NCI-H82 treated with DMSO at 0.1 percent for 48 hours (cell line): ENCODE measurements at regions not wholly inside any gene's neighbourhood (a gene's known extent, or its start where the extent isn't known, plus 50 kb on each side); places are given as distances from the start of the nearest gene placed in this dataset.
A peak's percentile ranks its signal among the peaks of the same experiment; 100 is the strongest.
"Not testable (repeated sequence)": the region's sequence is repeated elsewhere in the genome, so short reads cannot be mapped to it uniquely, and the experiment has no call there.

Experiments used
- DNase-seq: peaks from one replicate; lab custom pipeline; 2025; ENCODE audit not compliant: unreplicated experiment; lab: John Stamatoyannopoulos, UW

- DNase-seq, result no peak
These were observed 50.8 kb upstream of the SEL1L start for GRCh38 chr14:81584495-81584894.

DNA sequence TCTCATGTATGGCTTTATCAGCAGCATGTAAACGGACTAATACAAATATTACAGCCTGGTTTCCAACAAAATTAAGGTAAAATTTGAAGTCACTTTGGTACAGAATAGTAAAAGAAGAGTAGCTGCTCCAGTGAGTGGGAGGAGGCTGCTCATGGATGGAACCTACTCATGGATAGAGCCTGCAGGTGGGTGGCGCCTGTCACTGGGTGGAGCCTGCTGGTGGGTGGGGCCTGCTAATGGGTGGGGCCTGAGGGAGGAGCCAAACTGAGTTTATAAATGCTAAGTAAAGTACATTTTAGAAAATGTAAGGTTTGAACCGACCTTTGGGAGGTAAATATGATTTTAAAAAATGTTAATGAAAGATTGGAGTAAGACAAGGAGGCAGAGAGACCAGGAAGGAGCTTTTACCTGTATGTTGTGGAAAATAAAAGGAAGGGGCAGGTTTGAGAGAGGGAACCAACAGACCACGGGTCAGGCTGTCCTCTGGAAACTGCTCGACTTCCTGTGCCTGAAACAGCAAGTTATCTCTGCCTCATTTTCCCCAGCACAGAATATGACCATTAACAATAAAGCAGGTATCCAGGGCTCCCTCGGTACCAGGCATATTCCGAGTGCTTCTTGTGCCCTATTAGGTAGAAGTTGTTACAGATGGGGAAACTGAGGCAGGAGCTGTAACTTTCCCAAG, 55.9 kb upstream of the SEL1L start:
- DNase-seq, result no peak

DNA sequence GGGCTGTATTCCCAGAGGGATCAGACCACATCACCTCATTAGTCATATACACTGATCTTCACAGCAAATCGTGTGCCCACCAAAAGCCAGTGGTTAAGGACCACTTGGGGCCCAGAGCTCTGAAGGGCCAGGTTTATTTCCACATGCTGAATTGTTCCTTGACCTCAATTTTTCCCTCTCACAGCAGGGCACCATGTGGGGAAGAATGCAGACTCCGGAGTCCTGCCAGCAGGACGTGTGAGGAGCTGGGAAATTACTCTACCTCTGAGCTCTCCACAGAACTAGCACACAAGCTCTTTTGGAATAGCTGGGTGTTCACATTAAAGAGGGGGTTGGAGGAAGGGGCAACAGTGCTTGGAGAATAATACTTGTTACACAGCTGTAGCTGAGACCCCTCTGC, 57.6 kb upstream of the SEL1L start:
- no peak for DNase-seq

DNA sequence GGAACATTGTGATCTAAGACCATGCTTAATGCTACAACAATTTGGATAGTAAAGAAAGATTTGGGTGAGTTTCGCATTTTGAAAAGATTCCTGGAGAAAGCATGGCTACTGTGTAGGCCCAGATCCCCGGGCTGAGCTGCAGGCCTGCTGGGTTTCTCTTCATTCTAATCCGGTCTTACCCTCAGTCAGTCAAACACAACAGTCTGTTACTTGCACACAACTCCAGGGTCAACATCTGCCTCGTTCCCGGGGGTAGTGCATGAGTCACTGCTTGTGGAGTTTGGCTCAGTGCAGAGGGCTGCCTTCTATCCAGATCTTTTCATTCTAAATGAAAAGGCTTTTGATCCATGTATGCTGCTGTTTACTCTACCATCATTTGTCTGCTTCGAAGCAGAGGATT, 60.4 kb upstream of the SEL1L start:
- DNase-seq, result peak; percentile 83

GRCh38 chr14:81605660-81606059, 72.0 kb upstream of the SEL1L start:
- no peak for DNase-seq

DNA sequence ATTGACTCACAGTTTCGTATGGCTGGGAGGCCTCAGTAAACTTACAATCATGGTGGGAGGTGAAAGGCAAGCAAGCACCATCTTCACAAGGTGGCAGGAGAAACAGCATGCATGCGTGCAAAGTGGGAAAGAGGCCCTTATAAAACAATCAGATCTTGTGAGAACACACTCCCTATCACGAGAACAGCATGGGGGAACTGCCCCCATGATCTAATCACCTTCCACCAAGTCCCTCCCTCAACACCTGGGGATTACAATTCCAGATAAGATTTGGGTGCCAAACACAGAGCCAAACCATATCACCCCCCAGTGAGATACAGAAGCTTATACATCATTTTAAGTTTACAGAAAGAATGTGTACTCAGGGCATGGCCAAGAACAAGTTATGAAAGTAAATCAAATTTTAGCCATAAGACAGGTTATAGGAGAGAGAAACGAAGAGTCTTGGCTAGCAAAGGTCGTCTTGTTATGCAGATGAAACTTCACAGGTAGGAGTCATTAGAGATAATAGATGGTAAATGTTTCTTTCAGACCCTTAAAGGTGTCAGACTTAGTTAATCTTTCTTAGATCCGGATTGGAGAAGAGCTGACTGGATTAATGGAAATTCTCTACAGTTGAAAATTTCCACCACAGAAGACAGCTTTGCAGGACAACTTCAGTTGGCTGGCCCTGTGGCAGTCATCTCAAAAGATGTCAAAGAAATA, 79.8 kb upstream of the SEL1L start:
- DNase-seq, result no peak

- not testable (repeated sequence) for DNase-seq
These were observed 80.6 kb upstream of the SEL1L start for GRCh38 chr14:81614302-81614701.

DNA sequence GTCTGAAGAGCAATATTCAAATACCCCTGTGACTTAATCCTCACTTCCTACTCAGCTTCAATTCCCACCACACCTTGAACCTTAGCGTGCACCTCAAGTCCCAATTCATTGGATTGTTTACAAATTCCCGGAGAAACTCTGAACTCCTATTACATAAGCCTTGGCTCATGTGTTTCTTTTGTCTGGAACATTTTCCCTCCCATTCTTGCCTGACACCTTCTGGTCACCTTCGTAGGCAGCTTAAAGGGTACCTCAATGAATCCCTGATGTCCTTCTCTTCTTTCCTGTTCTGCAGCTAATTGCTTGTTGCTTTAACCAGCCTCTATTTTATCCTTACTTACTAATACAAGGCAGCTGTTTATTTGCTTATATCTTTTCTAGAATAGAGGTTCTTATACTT, 85.0 kb upstream of the SEL1L start:
- DNase-seq, result no peak

DNA sequence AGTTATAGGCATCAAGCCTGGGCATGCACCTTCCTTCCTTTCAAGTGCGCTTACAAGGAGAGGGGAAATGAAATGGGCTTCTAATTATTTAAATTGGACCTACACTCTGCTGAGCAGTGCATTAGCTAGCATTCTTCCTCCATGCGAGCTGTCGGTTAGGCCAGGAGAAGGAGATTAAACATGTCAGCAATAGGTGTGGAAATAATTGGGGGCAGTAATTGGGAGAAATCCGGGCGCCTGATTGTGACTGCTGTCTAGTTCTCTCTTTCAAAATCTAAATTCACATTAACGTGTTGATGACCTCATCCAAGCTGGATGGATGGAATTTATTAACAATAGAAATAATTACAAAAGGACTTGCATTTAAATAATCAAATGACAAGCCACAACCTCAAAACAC, 86.2 kb upstream of the SEL1L start:
- DNase-seq, result no peak

DNA sequence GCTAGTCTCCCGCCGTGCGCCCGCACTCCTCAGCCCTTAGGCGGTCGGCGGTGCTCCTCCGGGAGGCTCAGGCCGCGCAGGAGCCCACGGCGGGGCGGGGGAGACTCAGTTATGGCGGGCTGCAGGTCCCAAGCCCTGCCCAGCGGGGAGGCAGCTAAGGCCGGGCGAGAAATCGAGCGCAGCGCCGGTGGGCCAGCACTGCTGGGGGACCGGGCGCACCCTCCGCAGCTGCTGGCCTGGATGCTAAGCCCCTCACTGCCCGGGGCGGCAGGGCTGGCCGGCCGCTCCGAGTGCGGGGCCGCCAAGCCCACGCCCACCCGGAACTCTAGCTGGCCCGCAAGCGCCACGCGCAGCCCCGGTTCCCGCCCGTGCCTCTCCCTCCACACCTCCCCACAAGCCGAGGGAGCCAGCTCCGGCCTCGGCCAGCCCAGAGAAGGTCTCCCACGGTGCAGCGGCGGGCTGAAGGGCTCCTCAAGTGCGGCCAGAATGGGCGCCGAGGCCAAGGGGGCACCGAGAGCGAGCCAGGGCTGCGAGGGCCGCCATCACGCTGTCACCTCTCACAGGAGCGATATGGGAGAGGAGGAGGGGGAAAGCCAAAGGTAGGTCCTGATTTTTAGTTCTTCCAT, 90.2 kb upstream of the SEL1L start:
- DNase-seq, result not testable (repeated sequence)

GRCh38 chr14:81625343-81625742, 91.7 kb upstream of the SEL1L start:
- DNase-seq, result peak; percentile 64

- no peak for DNase-seq
These were observed 98.5 kb upstream of the SEL1L start for GRCh38 chr14:81632157-81632556.

DNA sequence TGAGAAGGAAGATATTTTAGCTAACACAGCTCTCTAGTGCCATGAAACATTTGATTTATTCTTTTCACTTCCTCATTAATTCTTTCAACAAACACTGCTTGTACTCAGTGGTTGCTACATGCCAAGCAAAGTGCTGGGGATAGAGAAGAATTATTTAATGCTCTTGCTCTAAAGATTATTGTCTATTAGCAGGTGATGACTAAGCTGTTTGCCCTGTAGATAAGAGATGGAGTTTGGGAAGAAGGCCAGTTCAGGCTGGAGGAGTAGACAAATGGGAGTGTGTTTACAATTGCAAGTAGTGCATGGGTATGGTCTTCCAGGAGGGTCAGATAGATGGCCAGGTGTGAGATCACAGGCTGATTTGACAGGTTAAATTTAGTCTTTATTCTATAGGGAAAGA, 99.8 kb upstream of the SEL1L start:
- DNase-seq, result no peak

GRCh38 chr14:81637639-81638038, 104.0 kb upstream of the SEL1L start:
- no peak for DNase-seq

GRCh38 chr14:81638656-81639280, 105.1 kb upstream of the SEL1L start:
- peak; percentile 55 for DNase-seq

DNA sequence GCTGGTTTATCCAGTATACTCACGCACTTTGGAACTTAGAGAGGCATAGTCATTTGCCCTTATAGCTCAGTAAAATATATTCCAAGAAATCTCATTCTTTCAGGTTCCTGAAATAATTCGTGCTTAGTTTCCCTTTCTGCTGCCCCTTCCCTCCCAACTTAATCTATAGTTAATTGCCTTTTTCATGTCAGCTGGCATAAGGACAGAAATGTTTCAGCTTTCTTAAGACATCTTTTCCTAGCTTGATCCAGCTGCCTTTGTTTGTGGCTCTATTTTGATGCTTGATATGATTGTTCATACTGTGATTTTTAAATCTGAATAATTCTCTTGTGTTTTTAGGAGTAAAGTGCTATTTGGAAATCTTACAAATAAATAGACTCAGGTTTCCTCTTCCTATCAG, 120.0 kb upstream of the SEL1L start:
- DNase-seq, result no peak

- DNase-seq, result no peak
These were observed 122.0 kb upstream of the SEL1L start for GRCh38 chr14:81655423-81656314.

DNA sequence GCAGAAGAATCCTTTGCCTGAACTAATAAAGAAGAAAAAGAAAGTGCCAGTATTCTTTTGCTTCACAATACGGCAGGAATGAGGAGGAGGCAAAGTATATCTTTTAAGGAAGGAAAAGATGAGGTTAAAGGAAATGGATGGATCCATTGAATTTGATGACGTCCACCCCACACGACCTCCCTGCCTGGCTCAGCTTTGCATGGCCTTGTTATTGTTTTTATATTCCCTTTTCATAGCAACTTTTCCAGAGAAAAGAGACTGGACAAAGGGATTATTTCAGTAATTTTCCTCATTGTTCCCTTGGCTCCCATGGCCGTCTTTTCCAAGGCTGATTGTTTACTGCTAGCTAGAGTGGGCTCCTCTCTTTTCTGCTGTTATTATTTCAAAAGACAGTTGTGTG, 123.2 kb upstream of the SEL1L start:
- DNase-seq, result no peak

GRCh38 chr14:81662066-81662465, 128.4 kb upstream of the SEL1L start:
- DNase-seq, result no peak

GRCh38 chr14:81662570-81663197, 129.0 kb upstream of the SEL1L start:
- no peak for DNase-seq
